ENCODE measurements at regions not wholly inside any gene's neighbourhood (a gene's known extent, or its start where the extent isn't known, plus 50 kb on each side); places are given as distances from the start of the nearest gene placed in this dataset.

- Mint-ChIP-seq H3K27ac (peak overlapping the region; percentile 31), H3K27me3 (no peaks in the 10 kb centered on the region), H3K4me1 (ENCODE audit: low read depth) (peaks cover 74% of the 10 kb centered on the region), H3K4me3 (peak overlapping the region; percentile 52), H3K9me3 (ENCODE audit: low read depth) (no peaks in the 10 kb centered on the region), H3K36me3 (no peaks in the 10 kb centered on the region)
Measured at GRCh38 chr1:101290922-101291561, 54.2 kb downstream of the S1PR1 start.

GRCh38 chr1:101291562-101292380 lies 55.0 kb downstream of the S1PR1 start:
- H3K9me3 Mint-ChIP-seq (ENCODE audit: low read depth) = no peaks in the 10 kb centered on the region
- no peaks in the 10 kb centered on the region for H3K36me3 Mint-ChIP-seq
- H3K4me1 Mint-ChIP-seq (ENCODE audit: low read depth) = peaks cover 67% of the 10 kb centered on the region
- peak overlapping the region; percentile 52 for H3K4me3 Mint-ChIP-seq
- H3K27ac Mint-ChIP-seq = peak overlapping the region; percentile 31
- H3K27me3 Mint-ChIP-seq = no peaks in the 10 kb centered on the region

- Mint-ChIP-seq H3K4me3 (peak overlapping the region; percentile 69), H3K36me3 (peaks cover 2% of the 10 kb centered on the region), H3K9me3 (ENCODE audit: low read depth) (no peaks in the 10 kb centered on the region), H3K27me3 (no peaks in the 10 kb centered on the region), H3K27ac (peak overlapping the region; percentile 91), H3K4me1 (ENCODE audit: low read depth) (peaks cover 67% of the 10 kb centered on the region)
Measured at GRCh38 chr1:101293461-101294051, 56.7 kb downstream of the S1PR1 start.

GRCh38 chr1:101295209-101295608 lies 58.4 kb downstream of the S1PR1 start:
- peak overlapping the region; percentile 30 for H3K27ac Mint-ChIP-seq
- peaks cover 68% of the 10 kb centered on the region for H3K4me1 Mint-ChIP-seq (ENCODE audit: low read depth)
- H3K27me3 Mint-ChIP-seq = no peaks in the 10 kb centered on the region
- no peaks in the 10 kb centered on the region for H3K9me3 Mint-ChIP-seq (ENCODE audit: low read depth)
- no peak overlapping the region for H3K4me3 Mint-ChIP-seq
- H3K36me3 Mint-ChIP-seq = peaks cover 2% of the 10 kb centered on the region

GRCh38 chr1:101298663-101299062 lies 61.8 kb downstream of the S1PR1 start:
- H3K36me3 Mint-ChIP-seq = peaks cover 6% of the 10 kb centered on the region
- peak overlapping the region; percentile 59 for H3K27ac Mint-ChIP-seq
- H3K4me3 Mint-ChIP-seq = no peak overlapping the region
- H3K9me3 Mint-ChIP-seq (ENCODE audit: low read depth) = no peaks in the 10 kb centered on the region
- H3K4me1 Mint-ChIP-seq (ENCODE audit: low read depth) = peaks cover 40% of the 10 kb centered on the region
- no peaks in the 10 kb centered on the region for H3K27me3 Mint-ChIP-seq

GRCh38 chr1:101299141-101299540 lies 62.3 kb downstream of the S1PR1 start:
- Mint-ChIP-seq H3K4me3 (no peak overlapping the region), H3K36me3 (peaks cover 6% of the 10 kb centered on the region), H3K27me3 (no peaks in the 10 kb centered on the region), H3K27ac (no peak overlapping the region), H3K9me3 (ENCODE audit: low read depth) (no peaks in the 10 kb centered on the region), H3K4me1 (ENCODE audit: low read depth) (peaks cover 37% of the 10 kb centered on the region)

GRCh38 chr1:101299710-101300109 lies 62.9 kb downstream of the S1PR1 start:
- Mint-ChIP-seq H3K36me3 (peaks cover 6% of the 10 kb centered on the region), H3K4me3 (no peak overlapping the region), H3K27ac (no peak overlapping the region), H3K27me3 (no peaks in the 10 kb centered on the region), H3K4me1 (ENCODE audit: low read depth) (peaks cover 34% of the 10 kb centered on the region), H3K9me3 (ENCODE audit: low read depth) (no peaks in the 10 kb centered on the region)

GRCh38 chr1:101300916-101301315 lies 64.1 kb downstream of the S1PR1 start:
- no peaks in the 10 kb centered on the region for H3K27me3 Mint-ChIP-seq
- peaks cover 6% of the 10 kb centered on the region for H3K36me3 Mint-ChIP-seq
- no peaks in the 10 kb centered on the region for H3K9me3 Mint-ChIP-seq (ENCODE audit: low read depth)
- H3K4me3 Mint-ChIP-seq = no peak overlapping the region
- no peak overlapping the region for H3K27ac Mint-ChIP-seq
- H3K4me1 Mint-ChIP-seq (ENCODE audit: low read depth) = peaks cover 22% of the 10 kb centered on the region

GRCh38 chr1:101301446-101302057 lies 64.7 kb downstream of the S1PR1 start:
- Mint-ChIP-seq H3K27ac (no peak overlapping the region), H3K9me3 (ENCODE audit: low read depth) (no peaks in the 10 kb centered on the region), H3K4me1 (ENCODE audit: low read depth) (peaks cover 22% of the 10 kb centered on the region), H3K27me3 (no peaks in the 10 kb centered on the region), H3K4me3 (no peak overlapping the region), H3K36me3 (peaks cover 6% of the 10 kb centered on the region)

- H3K27me3 Mint-ChIP-seq = no peaks in the 10 kb centered on the region
- H3K36me3 Mint-ChIP-seq = peaks cover 6% of the 10 kb centered on the region
- H3K27ac Mint-ChIP-seq = no peak overlapping the region
- H3K4me1 Mint-ChIP-seq (ENCODE audit: low read depth) = peaks cover 25% of the 10 kb centered on the region
- H3K4me3 Mint-ChIP-seq = no peak overlapping the region
- H3K9me3 Mint-ChIP-seq (ENCODE audit: low read depth) = no peaks in the 10 kb centered on the region
Measured at GRCh38 chr1:101302831-101303511, 66.2 kb downstream of the S1PR1 start.

- peak overlapping the region; percentile 83 for H3K27ac Mint-ChIP-seq
- H3K27me3 Mint-ChIP-seq = no peaks in the 10 kb centered on the region
- H3K4me1 Mint-ChIP-seq (ENCODE audit: low read depth) = peaks cover 61% of the 10 kb centered on the region
- H3K36me3 Mint-ChIP-seq = no peaks in the 10 kb centered on the region
- H3K9me3 Mint-ChIP-seq (ENCODE audit: low read depth) = no peaks in the 10 kb centered on the region
- peak overlapping the region; percentile 34 for H3K4me3 Mint-ChIP-seq
Measured at GRCh38 chr1:101307985-101308689, 71.3 kb downstream of the S1PR1 start.

GRCh38 chr1:101308935-101309333 lies 72.1 kb downstream of the S1PR1 start:
- H3K4me3 Mint-ChIP-seq = peak overlapping the region; percentile 84
- H3K27me3 Mint-ChIP-seq = no peaks in the 10 kb centered on the region
- H3K9me3 Mint-ChIP-seq (ENCODE audit: low read depth) = no peaks in the 10 kb centered on the region
- H3K27ac Mint-ChIP-seq = peak overlapping the region; percentile 83
- H3K36me3 Mint-ChIP-seq = no peaks in the 10 kb centered on the region
- H3K4me1 Mint-ChIP-seq (ENCODE audit: low read depth) = peaks cover 69% of the 10 kb centered on the region

GRCh38 chr1:101309334-101310311 lies 72.8 kb downstream of the S1PR1 start:
- no peaks in the 10 kb centered on the region for H3K36me3 Mint-ChIP-seq
- no peaks in the 10 kb centered on the region for H3K27me3 Mint-ChIP-seq
- no peaks in the 10 kb centered on the region for H3K9me3 Mint-ChIP-seq (ENCODE audit: low read depth)
- H3K27ac Mint-ChIP-seq = peak overlapping the region; percentile 85
- peaks cover 76% of the 10 kb centered on the region for H3K4me1 Mint-ChIP-seq (ENCODE audit: low read depth)
- peak overlapping the region; percentile 84 for H3K4me3 Mint-ChIP-seq

All from activated naive CD8-positive, alpha-beta T cell (primary cell).